Lower lobe of right lung (tissue), 2 donors: ENCODE measurements at regions not wholly inside any gene's neighbourhood (a gene's known extent, or its start where the extent isn't known, plus 50 kb on each side); places are given as distances from the start of the nearest gene placed in this dataset.

Experiments
- ATAC-seq, 2 donors: fragments of 200-7000 bp; cut with Tn5 transposase; one replicate each; pipeline ENCODE4 v1.9.1; 2020 to 2022; ENCODE audit warnings: mild to moderate bottlenecking in 2 of 2, moderate library complexity in 2 of 2
- DNase-seq: peaks from one replicate; pipeline ENCODE4 v3.0.0-alpha.2; 2020
- H3K27ac ChIP-seq: fragments of 200-600 bp; one replicate; pipeline ENCODE4 v1.8.0; 2022
- H3K27me3 ChIP-seq: fragments of 200-600 bp; one replicate; pipeline ENCODE4 v1.8.0; 2022; ENCODE audit warnings: low read depth
- H3K36me3 ChIP-seq: fragments of 200-600 bp; one replicate; pipeline ENCODE4 v1.8.0; 2022; ENCODE audit warnings: mild to moderate bottlenecking
- H3K4me1 ChIP-seq: fragments of 200-600 bp; one replicate; pipeline ENCODE4 v1.8.0; 2022
- H3K4me3 ChIP-seq: fragments of 200-600 bp; one replicate; pipeline ENCODE4 v1.8.0; 2022; ENCODE audit warnings: mild to moderate bottlenecking
- H3K9me3 ChIP-seq: fragments of 200-600 bp; one replicate; pipeline ENCODE4 v1.8.0; 2022
- intact Hi-C: fragments of 100-400 bp; cut with DNase I; formaldehyde crosslinking; loops from one replicate; pipeline ENCODE4 v1.11.0; 2022
- TF ChIP-seq, protein P1 (sequence below): fragments of 200-600 bp; IDR thresholded peaks from one replicate; pipeline ENCODE4 v1.8.0; 2022; ENCODE audit warnings: antibody characterized with exemption, mild to moderate bottlenecking
- donor health status: DM: no; HTN: yes; CAD: no; lungs with severe emphysema.

DNA sequence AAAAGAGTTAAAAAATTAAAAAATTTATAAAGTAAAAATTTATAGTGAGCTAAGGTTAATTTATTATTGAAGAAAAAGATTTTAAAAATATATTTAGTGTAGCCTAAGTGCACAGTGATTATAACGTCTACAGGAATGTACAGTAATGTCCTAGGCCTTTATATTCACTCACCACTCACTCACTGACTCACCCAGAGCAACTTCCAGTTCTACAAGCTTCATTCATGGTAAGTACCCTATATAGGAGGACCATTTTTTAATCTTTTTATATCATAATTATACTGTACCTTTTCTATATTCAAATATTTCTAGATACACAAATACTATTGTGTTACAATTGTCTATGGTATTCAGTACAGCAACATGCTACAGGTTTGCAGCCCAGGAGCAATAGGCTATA is 1623.2 kb downstream of the RPA4 start:
- H3K4me3 ChIP-seq: no peak overlapping the region
- H3K27ac ChIP-seq: no peak overlapping the region
- no peak for ATAC-seq
- TF ChIP-seq, protein P1, sequence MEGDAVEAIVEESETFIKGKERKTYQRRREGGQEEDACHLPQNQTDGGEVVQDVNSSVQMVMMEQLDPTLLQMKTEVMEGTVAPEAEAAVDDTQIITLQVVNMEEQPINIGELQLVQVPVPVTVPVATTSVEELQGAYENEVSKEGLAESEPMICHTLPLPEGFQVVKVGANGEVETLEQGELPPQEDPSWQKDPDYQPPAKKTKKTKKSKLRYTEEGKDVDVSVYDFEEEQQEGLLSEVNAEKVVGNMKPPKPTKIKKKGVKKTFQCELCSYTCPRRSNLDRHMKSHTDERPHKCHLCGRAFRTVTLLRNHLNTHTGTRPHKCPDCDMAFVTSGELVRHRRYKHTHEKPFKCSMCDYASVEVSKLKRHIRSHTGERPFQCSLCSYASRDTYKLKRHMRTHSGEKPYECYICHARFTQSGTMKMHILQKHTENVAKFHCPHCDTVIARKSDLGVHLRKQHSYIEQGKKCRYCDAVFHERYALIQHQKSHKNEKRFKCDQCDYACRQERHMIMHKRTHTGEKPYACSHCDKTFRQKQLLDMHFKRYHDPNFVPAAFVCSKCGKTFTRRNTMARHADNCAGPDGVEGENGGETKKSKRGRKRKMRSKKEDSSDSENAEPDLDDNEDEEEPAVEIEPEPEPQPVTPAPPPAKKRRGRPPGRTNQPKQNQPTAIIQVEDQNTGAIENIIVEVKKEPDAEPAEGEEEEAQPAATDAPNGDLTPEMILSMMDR: no peak
- no peaks in the 10 kb centered on the region for H3K4me1 ChIP-seq
- H3K27me3 ChIP-seq: no peaks in the 10 kb centered on the region
- H3K36me3 ChIP-seq: no peaks in the 10 kb centered on the region
- intact Hi-C loops: no loop called here
- no peaks in the 10 kb centered on the region for H3K9me3 ChIP-seq
- no peak for DNase-seq

DNA sequence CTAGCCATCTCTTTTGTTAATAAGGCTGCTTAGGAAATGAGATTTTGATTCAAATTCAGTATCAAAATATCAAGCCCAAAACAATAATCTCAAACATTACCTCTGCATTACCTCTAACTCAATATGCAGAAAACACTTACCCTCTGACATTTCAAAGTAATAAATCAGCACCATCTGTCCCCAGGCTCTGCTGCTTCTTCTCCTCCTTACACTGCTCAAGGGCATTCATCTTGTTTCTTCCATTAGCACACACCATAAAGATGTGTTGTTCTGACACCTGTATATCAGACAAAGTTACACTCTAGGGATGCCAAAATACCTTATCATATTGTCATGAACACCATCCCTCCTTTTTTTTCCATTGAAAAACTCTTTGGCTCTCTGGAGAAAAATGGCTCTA is 1630.3 kb downstream of the RPA4 start:
- ATAC-seq (no peak), DNase-seq (no peak)
- Histone ChIP-seq H3K27me3 (no peaks in the 10 kb centered on the region), H3K27ac (no peak overlapping the region), H3K4me1 (no peaks in the 10 kb centered on the region), H3K36me3 (no peaks in the 10 kb centered on the region), H3K4me3 (no peak overlapping the region), H3K9me3 (no peaks in the 10 kb centered on the region)
- TF ChIP-seq, protein P1: no peak
- intact Hi-C loops: no loop called here

DNA sequence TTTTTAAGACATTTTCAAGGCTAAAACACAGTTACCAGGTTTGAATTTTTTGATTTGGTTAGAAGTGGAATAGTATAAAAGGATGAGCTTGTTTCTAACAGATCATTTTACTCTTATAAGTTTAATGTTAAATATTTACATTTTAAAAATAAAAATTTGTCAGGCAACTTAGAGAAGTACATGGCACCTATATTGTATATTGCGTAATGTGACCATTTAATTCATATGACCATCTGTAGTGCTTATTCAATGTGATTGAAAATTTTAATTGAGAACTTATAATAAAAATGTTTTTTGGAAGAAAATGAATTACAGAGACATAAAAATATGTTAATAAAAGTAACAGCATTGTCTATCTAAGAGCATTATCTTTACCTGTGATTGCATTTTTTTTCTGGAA is 1632.4 kb downstream of the RPA4 start:
- ATAC-seq (no peak), DNase-seq (no peak)
- H3K4me3 ChIP-seq: no peak overlapping the region
- no peaks in the 10 kb centered on the region for H3K36me3 ChIP-seq
- no peaks in the 10 kb centered on the region for H3K9me3 ChIP-seq
- no peaks in the 10 kb centered on the region for H3K27me3 ChIP-seq
- intact Hi-C loops: no loop called here
- H3K27ac ChIP-seq: no peak overlapping the region
- no peaks in the 10 kb centered on the region for H3K4me1 ChIP-seq
- TF ChIP-seq, protein P1: no peak

DNA sequence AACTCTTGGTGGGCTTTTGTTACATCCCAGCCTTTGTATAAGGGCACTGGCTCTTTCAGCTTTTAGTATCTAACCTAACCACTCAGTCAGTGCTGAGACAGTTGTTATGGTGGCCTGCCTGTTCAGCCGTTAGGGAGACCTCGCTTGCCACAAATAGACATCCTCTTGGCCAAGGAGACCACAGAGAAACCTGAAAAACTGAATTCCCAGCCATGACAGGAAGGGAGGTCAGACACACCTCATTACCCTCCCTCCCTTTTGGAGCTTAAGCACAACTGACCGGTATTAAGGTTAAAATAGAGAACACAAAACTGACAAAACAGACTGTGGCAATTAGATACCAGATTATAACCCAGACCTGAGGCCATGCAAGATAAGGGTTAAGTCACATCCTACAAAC is 1639.3 kb downstream of the RPA4 start:
- TF ChIP-seq, protein P1: no peak
- Histone ChIP-seq H3K4me1 (no peaks in the 10 kb centered on the region), H3K27ac (no peak overlapping the region), H3K36me3 (no peaks in the 10 kb centered on the region), H3K27me3 (no peaks in the 10 kb centered on the region), H3K4me3 (no peak overlapping the region), H3K9me3 (no peaks in the 10 kb centered on the region)
- no peak for ATAC-seq
- no peak for DNase-seq
- intact Hi-C loops: no loop called here

DNA sequence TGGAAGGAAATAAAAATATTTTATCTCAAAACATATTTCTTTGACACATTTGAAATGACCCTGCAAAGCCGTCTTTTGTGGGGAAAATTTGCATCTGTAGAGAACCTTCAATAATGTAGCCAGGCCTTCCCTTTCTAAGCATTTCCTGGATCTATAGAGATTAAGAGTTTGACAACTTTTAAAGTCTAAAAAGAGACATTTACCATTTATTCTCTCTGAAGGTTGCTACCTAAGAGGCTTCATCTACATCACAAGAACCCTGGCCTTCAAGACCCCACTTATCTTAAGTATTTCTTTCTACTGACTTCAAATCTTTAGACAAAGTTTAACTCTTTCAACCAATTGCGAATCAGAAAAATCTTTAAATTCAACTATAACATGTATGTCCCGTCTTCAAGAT is 1639.8 kb downstream of the RPA4 start:
- ATAC-seq: no peak
- intact Hi-C loops: no loop called here
- no peak overlapping the region for H3K4me3 ChIP-seq

More for the DNA sequence above, 1639.8 kb downstream of the RPA4 start:
- no peak overlapping the region for H3K27ac ChIP-seq
- no peaks in the 10 kb centered on the region for H3K4me1 ChIP-seq
- H3K27me3 ChIP-seq: no peaks in the 10 kb centered on the region
- H3K9me3 ChIP-seq: no peaks in the 10 kb centered on the region
- no peak for DNase-seq
- TF ChIP-seq, protein P1: no peak
- H3K36me3 ChIP-seq: no peaks in the 10 kb centered on the region
